OCI-LY1 (cell line): ENCODE measurements at regions not wholly inside any gene's neighbourhood (a gene's known extent, or its start where the extent isn't known, plus 50 kb on each side); places are given as distances from the start of the nearest gene placed in this dataset.
"Not testable (repeated sequence)": the region's sequence is repeated elsewhere in the genome, so short reads cannot be mapped to it uniquely, and the experiment has no call there.

Experiments
- H2AFZ ChIP-seq: fragments of 200-600 bp; sonication (generic), shearing (Covaris generic); 2 replicates; pipeline ENCODE4 v1.6.0; 2014; ENCODE audit warnings: antibody characterized with exemption, mild to moderate bottlenecking, low read length
- H3F3A ChIP-seq: fragments of 200-600 bp; sonication (generic), shearing (Covaris generic); 2 replicates; pipeline ENCODE4 v1.6.0; 2014; ENCODE audit warnings: mild to moderate bottlenecking, antibody characterized with exemption, low read length, moderate library complexity; ENCODE audit not compliant: insufficient read depth
- H3K27ac ChIP-seq: fragments of 200-600 bp; sonication (generic); 2 replicates; pipeline ENCODE4 v1.5.1; 2014; ENCODE audit warnings: low read length, mixed run types, mild to moderate bottlenecking, low read depth; ENCODE audit not compliant: poor library complexity, severe bottlenecking
- H3K27me3 ChIP-seq: fragments of 200-600 bp; sonication (generic); 2 replicates; pipeline ENCODE4 v1.6.0; 2014; ENCODE audit warnings: antibody characterized with exemption, mild to moderate bottlenecking, low read length, moderate library complexity; ENCODE audit not compliant: insufficient read depth
- H3K36me3 ChIP-seq: fragments of 200-600 bp; sonication (generic); 2 replicates; pipeline ENCODE4 v1.6.1; 2014; ENCODE audit warnings: mild to moderate bottlenecking, antibody characterized with exemption, low read length, moderate library complexity, mixed read lengths; ENCODE audit not compliant: insufficient read depth
- H3K4me1 ChIP-seq: fragments of 200-600 bp; sonication (generic); 2 replicates; pipeline ENCODE4 v1.5.1; 2014; ENCODE audit warnings: mild to moderate bottlenecking, low read length, moderate library complexity; ENCODE audit not compliant: insufficient read depth, severe bottlenecking
- H3K4me2 ChIP-seq: fragments of 200-600 bp; sonication (generic), shearing (Covaris generic); 2 replicates; pipeline ENCODE4 v1.6.1; 2014; ENCODE audit warnings: low read length
- H3K4me3 ChIP-seq: fragments of 200-600 bp; sonication (generic); 2 replicates; pipeline ENCODE4 v1.5.1; 2014; ENCODE audit warnings: low read length, low read depth, mild to moderate bottlenecking, mixed read lengths; ENCODE audit not compliant: poor library complexity, severe bottlenecking
- H3K79me2 ChIP-seq: fragments of 200-600 bp; shearing (Covaris generic); 2 replicates; pipeline ENCODE4 v1.6.1; 2016; ENCODE audit warnings: mixed run types, low read length, mixed read lengths; ENCODE audit not compliant: insufficient read depth
- H3K9ac ChIP-seq: fragments of 200-600 bp; sonication (generic), shearing (Covaris generic); 2 replicates; pipeline ENCODE4 v1.6.1; 2014; ENCODE audit warnings: mild to moderate bottlenecking, low read length, mixed read lengths
- H3K9me2 ChIP-seq: fragments of 200-600 bp; sonication (generic), shearing (Covaris generic); 2 replicates; pipeline ENCODE4 v1.6.1; 2014; ENCODE audit warnings: low read depth, mild to moderate bottlenecking, low read length, mixed read lengths
- H3K9me3 ChIP-seq: fragments of 200-600 bp; shearing (Covaris generic); 2 replicates; pipeline ENCODE4 v1.6.1; 2014; ENCODE audit warnings: low read length, mixed read lengths
- H4K20me1 ChIP-seq: fragments of 200-600 bp; sonication (generic), shearing (Covaris generic); 2 replicates; pipeline ENCODE4 v1.6.0; 2016; ENCODE audit warnings: mild to moderate bottlenecking, low read length; ENCODE audit not compliant: insufficient read depth
- EZH2 ChIP-seq: fragments of 200-600 bp; sonication (generic), shearing (Covaris generic); IDR thresholded peaks from 2 replicates; pipeline ENCODE4 v1.8.0; 2017; ENCODE audit warnings: borderline replicate concordance, mixed run types, mild to moderate bottlenecking, antibody characterized with exemption, low read length, moderate library complexity, mixed read lengths
- TF ChIP-seq, protein P1 (sequence below): fragments of 200-600 bp; sonication (generic), shearing (Covaris generic); IDR thresholded peaks from 2 replicates; pipeline ENCODE4 v1.5.1; 2017; ENCODE audit warnings: mild to moderate bottlenecking, antibody characterized with exemption, low read length, moderate library complexity, mixed read lengths

DNA sequence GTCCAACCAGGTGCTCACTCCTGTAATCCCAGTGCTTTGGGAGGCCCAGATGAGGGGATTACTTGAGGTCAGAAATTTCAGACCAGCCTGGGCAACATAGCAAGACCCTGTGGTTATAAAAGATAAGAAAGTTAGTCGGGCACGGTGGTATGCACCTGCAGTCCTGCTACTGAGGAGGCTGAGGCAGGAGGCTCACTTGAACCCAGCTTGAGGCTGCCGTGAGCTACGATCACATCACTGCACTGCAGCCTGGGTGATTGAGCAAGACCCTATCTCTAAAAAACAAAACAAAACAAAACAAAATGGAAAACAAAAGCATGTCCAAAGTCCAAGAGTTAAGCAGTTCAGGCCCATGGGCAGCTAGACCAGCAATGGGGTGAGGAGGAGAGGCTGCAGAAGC lies 143.2 kb downstream of the IRX5 start:
- Histone ChIP-seq H3K4me3 (no peak overlapping the region), H3K79me2 (no peaks in the 10 kb centered on the region), H4K20me1 (no peaks in the 10 kb centered on the region), H3K27ac (no peak overlapping the region), H3K27me3 (no peaks in the 10 kb centered on the region), H3K4me1 (no peaks in the 10 kb centered on the region), H3K9me2 (no peaks in the 10 kb centered on the region), H3K9me3 (no peaks in the 10 kb centered on the region), H3K4me2 (no peak overlapping the region), H3K9ac (no peak overlapping the region), H2AFZ (no peak overlapping the region), H3F3A (no peaks in the 10 kb centered on the region), H3K36me3 (no peaks in the 10 kb centered on the region)
- TF ChIP-seq, protein P1, sequence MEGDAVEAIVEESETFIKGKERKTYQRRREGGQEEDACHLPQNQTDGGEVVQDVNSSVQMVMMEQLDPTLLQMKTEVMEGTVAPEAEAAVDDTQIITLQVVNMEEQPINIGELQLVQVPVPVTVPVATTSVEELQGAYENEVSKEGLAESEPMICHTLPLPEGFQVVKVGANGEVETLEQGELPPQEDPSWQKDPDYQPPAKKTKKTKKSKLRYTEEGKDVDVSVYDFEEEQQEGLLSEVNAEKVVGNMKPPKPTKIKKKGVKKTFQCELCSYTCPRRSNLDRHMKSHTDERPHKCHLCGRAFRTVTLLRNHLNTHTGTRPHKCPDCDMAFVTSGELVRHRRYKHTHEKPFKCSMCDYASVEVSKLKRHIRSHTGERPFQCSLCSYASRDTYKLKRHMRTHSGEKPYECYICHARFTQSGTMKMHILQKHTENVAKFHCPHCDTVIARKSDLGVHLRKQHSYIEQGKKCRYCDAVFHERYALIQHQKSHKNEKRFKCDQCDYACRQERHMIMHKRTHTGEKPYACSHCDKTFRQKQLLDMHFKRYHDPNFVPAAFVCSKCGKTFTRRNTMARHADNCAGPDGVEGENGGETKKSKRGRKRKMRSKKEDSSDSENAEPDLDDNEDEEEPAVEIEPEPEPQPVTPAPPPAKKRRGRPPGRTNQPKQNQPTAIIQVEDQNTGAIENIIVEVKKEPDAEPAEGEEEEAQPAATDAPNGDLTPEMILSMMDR = no peak
- TF ChIP-seq EZH2 = no peak

DNA sequence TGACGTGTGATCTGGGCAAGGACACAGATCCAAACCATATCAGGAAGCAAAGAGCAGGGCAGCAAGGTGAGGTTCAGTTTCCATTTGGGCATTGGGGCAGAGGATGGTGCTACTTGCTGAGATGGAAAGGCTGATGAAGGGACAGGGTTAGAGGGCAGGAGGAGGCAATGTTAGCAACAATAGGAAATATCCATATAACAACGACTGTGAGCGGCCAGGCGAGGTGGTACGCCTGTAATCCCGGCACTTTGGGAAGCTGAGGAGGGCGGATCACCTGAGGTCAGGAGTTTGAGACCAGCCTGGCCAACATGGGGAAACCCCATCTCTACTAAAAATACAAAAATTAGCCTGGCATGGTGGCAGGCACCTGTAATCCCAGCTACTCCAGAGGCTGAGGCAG lies 144.5 kb downstream of the IRX5 start:
- not testable (repeated sequence) for H3K4me1 ChIP-seq, H3K4me2 ChIP-seq, H4K20me1 ChIP-seq, H3K27ac ChIP-seq, H3K36me3 ChIP-seq, H3K9me2 ChIP-seq, H3K9ac ChIP-seq, H3K4me3 ChIP-seq, H3K27me3 ChIP-seq, H3K79me2 ChIP-seq, H3F3A ChIP-seq, H3K9me3 ChIP-seq, H2AFZ ChIP-seq

DNA sequence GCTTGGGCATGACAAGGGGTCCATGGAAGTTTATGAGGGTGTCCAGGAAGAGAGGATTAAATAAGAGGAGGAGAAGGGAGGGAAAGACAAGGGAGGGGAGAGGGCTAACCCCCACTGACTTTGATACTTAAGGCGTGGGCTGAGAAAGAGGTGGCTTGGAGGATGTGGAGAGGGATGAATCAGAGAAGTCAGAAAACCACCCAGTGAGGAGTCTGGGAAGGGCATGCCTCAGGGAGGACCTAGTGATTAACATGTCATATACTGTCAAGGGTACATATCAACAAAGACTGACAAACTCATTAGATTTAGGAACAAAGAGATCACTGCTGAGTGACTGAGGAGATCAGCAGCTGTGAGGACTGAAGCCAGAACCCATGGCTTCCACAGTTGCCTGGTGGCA lies 145.4 kb downstream of the IRX5 start:
- no peaks in the 10 kb centered on the region for H3K9me2 ChIP-seq
- H3K4me3 ChIP-seq = no peak overlapping the region
- no peaks in the 10 kb centered on the region for H4K20me1 ChIP-seq
- H3K79me2 ChIP-seq = no peaks in the 10 kb centered on the region
- H3F3A ChIP-seq = no peaks in the 10 kb centered on the region
- TF ChIP-seq, protein P1 = no peak
- no peak for TF ChIP-seq EZH2
- H2AFZ ChIP-seq = no peak overlapping the region
- H3K27ac ChIP-seq = no peak overlapping the region
- H3K4me1 ChIP-seq = no peaks in the 10 kb centered on the region
- no peaks in the 10 kb centered on the region for H3K36me3 ChIP-seq
- H3K9ac ChIP-seq = no peak overlapping the region
- H3K27me3 ChIP-seq = no peaks in the 10 kb centered on the region
- H3K9me3 ChIP-seq = no peaks in the 10 kb centered on the region
- H3K4me2 ChIP-seq = no peak overlapping the region

DNA sequence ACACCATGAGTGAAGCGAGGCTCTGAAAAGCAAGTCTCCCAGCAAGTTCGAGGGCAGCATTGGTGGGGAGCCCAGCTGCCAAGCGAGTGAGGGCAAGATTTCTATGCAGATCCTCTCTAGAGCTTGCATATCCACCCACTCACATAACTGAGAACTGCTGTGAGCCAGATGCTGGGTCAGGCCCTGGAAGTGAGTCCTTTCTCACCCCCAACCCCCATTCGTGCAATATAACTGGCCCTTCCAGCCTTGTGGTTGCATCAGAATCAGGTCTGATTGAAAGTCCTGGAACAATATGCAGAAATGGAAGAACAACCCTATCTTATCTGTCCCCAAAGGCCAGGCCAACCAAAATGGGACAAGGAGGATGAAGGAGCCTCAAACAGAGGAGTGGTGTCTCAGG lies 146.6 kb downstream of the IRX5 start:
- Histone ChIP-seq H3K27ac (no peak overlapping the region), H3K79me2 (no peaks in the 10 kb centered on the region), H3K4me1 (no peaks in the 10 kb centered on the region), H2AFZ (no peak overlapping the region), H3F3A (no peaks in the 10 kb centered on the region), H3K27me3 (no peaks in the 10 kb centered on the region), H3K9me2 (no peaks in the 10 kb centered on the region), H3K4me3 (no peak overlapping the region), H3K36me3 (no peaks in the 10 kb centered on the region), H3K4me2 (no peak overlapping the region), H3K9ac (no peak overlapping the region), H3K9me3 (no peaks in the 10 kb centered on the region), H4K20me1 (no peaks in the 10 kb centered on the region)
- no peak for TF ChIP-seq EZH2
- TF ChIP-seq, protein P1 = no peak
